ENCODE measurements at regions not wholly inside any gene's neighbourhood (a gene's known extent, or its start where the extent isn't known, plus 50 kb on each side); places are given as distances from the start of the nearest gene placed in this dataset.

GRCh38 chr12:127284870-127285431, 982.0 kb upstream of the TMEM132C start:
- no peak for TF ChIP-seq CTCF (IDR thresholded peaks at IDR 0.05 in 4 of 5, conservative IDR thresholded peaks at IDR 0.05 in 1 of 5)
- TF ChIP-seq POLR2A (IDR thresholded peaks at IDR 0.05), result no peak

Measured in gastrocnemius medialis (tissue), 4 donors.